NK-92 (cell line): ENCODE measurements at regions not wholly inside any gene's neighbourhood (a gene's known extent, or its start where the extent isn't known, plus 50 kb on each side); places are given as distances from the start of the nearest gene placed in this dataset.

ENCODE experiments used
- DNase-seq: peaks from one replicate; lab custom pipeline; 2025; ENCODE audit not compliant: unreplicated experiment; lab: John Stamatoyannopoulos, UW

- no peak for DNase-seq
Measured at GRCh38 chr2:195319548-195320412, 337.2 kb upstream of the SLC39A10 start.

- no peak for DNase-seq
Measured at GRCh38 chr2:195319112-195319460, 337.9 kb upstream of the SLC39A10 start.

GRCh38 chr2:195318440-195319111 is 338.4 kb upstream of the SLC39A10 start:
- no peak for DNase-seq

- DNase-seq = no peak
Measured at GRCh38 chr2:195317550-195317949, 339.5 kb upstream of the SLC39A10 start.

GRCh38 chr2:195316486-195316885 is 340.5 kb upstream of the SLC39A10 start:
- no peak for DNase-seq

- DNase-seq = no peak
Measured at GRCh38 chr2:195313962-195314361, 343.1 kb upstream of the SLC39A10 start.

GRCh38 chr2:195312662-195313061 is 344.4 kb upstream of the SLC39A10 start:
- DNase-seq = no peak

GRCh38 chr2:195308163-195308562 is 348.9 kb upstream of the SLC39A10 start:
- no peak for DNase-seq

- no peak for DNase-seq
Measured at GRCh38 chr2:195307751-195308150, 349.3 kb upstream of the SLC39A10 start.

- DNase-seq = no peak
Measured at GRCh38 chr2:195304310-195304709, 352.7 kb upstream of the SLC39A10 start.

GRCh38 chr2:195300631-195301030 is 356.4 kb upstream of the SLC39A10 start:
- no peak for DNase-seq

GRCh38 chr2:195299600-195299999 is 357.4 kb upstream of the SLC39A10 start:
- no peak for DNase-seq

- DNase-seq = no peak
Measured at GRCh38 chr2:195296490-195296889, 360.5 kb upstream of the SLC39A10 start.

GRCh38 chr2:195289081-195289480 is 367.9 kb upstream of the SLC39A10 start:
- DNase-seq = no peak

- DNase-seq = no peak
Measured at GRCh38 chr2:195279840-195280427, 377.1 kb upstream of the SLC39A10 start.

- DNase-seq = no peak
Measured at GRCh38 chr2:195270466-195271039, 386.5 kb upstream of the SLC39A10 start.

GRCh38 chr2:195269220-195269619 is 387.8 kb upstream of the SLC39A10 start:
- DNase-seq = no peak

- no peak for DNase-seq
Measured at GRCh38 chr2:195257979-195258378, 399.0 kb upstream of the SLC39A10 start.

- no peak for DNase-seq
Measured at GRCh38 chr2:195252018-195252417, 405.0 kb upstream of the SLC39A10 start.

- no peak for DNase-seq
Measured at GRCh38 chr2:195251214-195251613, 405.8 kb upstream of the SLC39A10 start.

- no peak for DNase-seq
Measured at GRCh38 chr2:195238826-195239225, 418.2 kb upstream of the SLC39A10 start.

GRCh38 chr2:195238379-195238778 is 418.6 kb upstream of the SLC39A10 start:
- DNase-seq = no peak
